Naive thymus-derived CD8-positive, alpha-beta T cell (primary cell): ENCODE measurements at regions not wholly inside any gene's neighbourhood (a gene's known extent, or its start where the extent isn't known, plus 50 kb on each side); places are given as distances from the start of the nearest gene placed in this dataset.

Experiments
- ATAC-seq, 2 donors: fragments of 150-1000 bp; cut with Tn5 transposase in 1 of 2; sonication (Bioruptor Pico), chemical (Tn5 transposase) in 1 of 2; 1 replicate in 1 of 2; 2 replicates in 1 of 2; pipeline ENCODE4 v1.10.0; 2021; ENCODE audit warnings: mild to moderate bottlenecking in 2 of 2, moderate library complexity in 2 of 2
- POLR2A ChIA-PET: fragments of 350-600 bp; sonication (Branson Sonifier 250); formaldehyde crosslinking; loops from one replicate; lab custom pipeline; 2021; ENCODE audit warnings: antibody characterized with exemption; lab: Charles Lee
- DNase-seq, 10 donors: peaks; one replicate each; pipeline versions ENCODE4 v3.0.0 to v3.0.0-alpha.2; 2020 to 2022
- H3K27ac Mint-ChIP-seq, 10 donors: one replicate each; pipeline ENCODE4 v1.8.0; 2020 to 2022; ENCODE audit warnings: mild to moderate bottlenecking in 10 of 10, mixed read lengths in 10 of 10, moderate library complexity in 4 of 10, inconsistent platforms in 1 of 10
- H3K27me3 Mint-ChIP-seq, 5 donors: one replicate each; pipeline ENCODE4 v1.8.0; 2021 to 2022; ENCODE audit warnings: mixed read lengths in 5 of 5
- H3K36me3 Mint-ChIP-seq, 3 donors: one replicate each; pipeline ENCODE4 v1.8.0; 2020 to 2022; ENCODE audit warnings: mixed read lengths in 3 of 3, mild to moderate bottlenecking in 2 of 3, inconsistent platforms in 1 of 3
- H3K4me1 Mint-ChIP-seq, 4 donors: one replicate each; pipeline ENCODE4 v1.8.0; 2021 to 2022; ENCODE audit warnings: mixed read lengths in 4 of 4
- H3K4me3 Mint-ChIP-seq, 10 donors: one replicate each; pipeline ENCODE4 v1.8.0; 2020 to 2022; ENCODE audit warnings: mild to moderate bottlenecking in 10 of 10, mixed read lengths in 10 of 10, moderate library complexity in 6 of 10, inconsistent platforms in 1 of 10
- H3K9me3 Mint-ChIP-seq, 9 donors: one replicate each; pipeline ENCODE4 v1.8.0; 2020 to 2022; ENCODE audit warnings: mixed read lengths in 9 of 9, mild to moderate bottlenecking in 3 of 9, inconsistent platforms in 1 of 9, moderate library complexity in 1 of 9

GRCh38 chr1:228975238-228975907 is 240.1 kb downstream of the RHOU start:
- no peak for DNase-seq
- peaks cover 0 to 6% (median 0%) of the 10 kb centered on the region in 4 donors for H3K4me1 Mint-ChIP-seq
- no peaks in the 10 kb centered on the region for H3K9me3 Mint-ChIP-seq
- no peaks in the 10 kb centered on the region for H3K36me3 Mint-ChIP-seq
- H3K27ac Mint-ChIP-seq = no peak overlapping the region
- POLR2A ChIA-PET = no interaction called here
- H3K27me3 Mint-ChIP-seq = peaks cover 0 to 5% (median 0%) of the 10 kb centered on the region in 5 donors
- no peak overlapping the region for H3K4me3 Mint-ChIP-seq
- no peak for ATAC-seq

DNA sequence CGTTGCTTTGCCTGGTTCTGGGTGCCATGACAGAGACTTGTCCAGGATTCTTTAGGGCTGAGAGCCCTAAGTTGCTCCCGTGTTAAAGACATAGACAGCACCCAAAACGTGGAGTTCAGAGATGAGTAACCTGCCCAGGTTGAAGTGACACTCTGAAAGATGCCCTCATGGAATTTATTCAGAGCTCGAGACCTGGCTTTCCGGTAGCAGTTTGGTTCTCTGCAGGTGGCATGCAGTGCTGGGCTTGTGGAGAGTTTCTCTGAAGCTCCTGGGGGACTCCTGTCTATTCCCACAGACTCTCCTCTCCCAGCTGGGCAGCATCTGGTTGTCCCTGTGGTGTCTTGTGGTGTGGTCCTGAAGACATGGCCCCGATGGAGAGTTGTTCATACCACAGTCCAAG is 241.0 kb downstream of the RHOU start:
- Mint-ChIP-seq H3K4me1 (peaks cover 0 to 6% (median 0%) of the 10 kb centered on the region in 4 donors), H3K4me3 (no peak overlapping the region), H3K36me3 (no peaks in the 10 kb centered on the region), H3K27me3 (peaks cover 0 to 5% (median 0%) of the 10 kb centered on the region in 5 donors), H3K27ac (no peak overlapping the region), H3K9me3 (no peaks in the 10 kb centered on the region)
- ATAC-seq (no peak), DNase-seq (no peak)
- POLR2A ChIA-PET = no interaction called here

DNA sequence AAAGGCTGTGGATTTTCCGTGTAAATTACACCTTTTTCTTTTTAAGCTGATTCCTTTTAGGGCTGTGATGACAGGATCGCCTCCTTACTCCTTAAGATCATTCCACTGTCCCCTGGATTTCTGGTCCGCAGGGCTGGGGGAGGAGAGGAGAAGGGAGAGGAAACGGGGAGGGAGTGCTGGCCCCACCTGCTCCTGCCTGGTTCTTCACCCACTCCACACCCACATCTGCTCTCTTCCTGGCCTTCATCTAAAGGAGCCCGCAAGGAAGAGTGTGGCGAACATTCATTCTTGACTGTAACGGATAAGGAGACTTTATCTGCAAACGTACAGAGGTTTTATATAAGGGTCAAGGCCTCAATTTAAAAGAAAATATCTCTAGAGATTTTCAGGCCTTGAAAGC is 242.0 kb downstream of the RHOU start:
- Mint-ChIP-seq H3K4me1 (peaks cover 0 to 6% (median 0%) of the 10 kb centered on the region in 4 donors), H3K36me3 (no peaks in the 10 kb centered on the region), H3K27ac (peak overlapping the region in 1 of 10 donors; percentile 70), H3K9me3 (no peaks in the 10 kb centered on the region), H3K27me3 (peaks cover 0 to 5% (median 0%) of the 10 kb centered on the region in 5 donors), H3K4me3 (no peak overlapping the region)
- ATAC-seq (no peak), DNase-seq (no peak)
- POLR2A ChIA-PET = no interaction called here

- no peak overlapping the region for H3K27ac Mint-ChIP-seq
- DNase-seq = no peak
- no peak for ATAC-seq
These were observed 242.5 kb downstream of the RHOU start for GRCh38 chr1:228977741-228978140.

DNA sequence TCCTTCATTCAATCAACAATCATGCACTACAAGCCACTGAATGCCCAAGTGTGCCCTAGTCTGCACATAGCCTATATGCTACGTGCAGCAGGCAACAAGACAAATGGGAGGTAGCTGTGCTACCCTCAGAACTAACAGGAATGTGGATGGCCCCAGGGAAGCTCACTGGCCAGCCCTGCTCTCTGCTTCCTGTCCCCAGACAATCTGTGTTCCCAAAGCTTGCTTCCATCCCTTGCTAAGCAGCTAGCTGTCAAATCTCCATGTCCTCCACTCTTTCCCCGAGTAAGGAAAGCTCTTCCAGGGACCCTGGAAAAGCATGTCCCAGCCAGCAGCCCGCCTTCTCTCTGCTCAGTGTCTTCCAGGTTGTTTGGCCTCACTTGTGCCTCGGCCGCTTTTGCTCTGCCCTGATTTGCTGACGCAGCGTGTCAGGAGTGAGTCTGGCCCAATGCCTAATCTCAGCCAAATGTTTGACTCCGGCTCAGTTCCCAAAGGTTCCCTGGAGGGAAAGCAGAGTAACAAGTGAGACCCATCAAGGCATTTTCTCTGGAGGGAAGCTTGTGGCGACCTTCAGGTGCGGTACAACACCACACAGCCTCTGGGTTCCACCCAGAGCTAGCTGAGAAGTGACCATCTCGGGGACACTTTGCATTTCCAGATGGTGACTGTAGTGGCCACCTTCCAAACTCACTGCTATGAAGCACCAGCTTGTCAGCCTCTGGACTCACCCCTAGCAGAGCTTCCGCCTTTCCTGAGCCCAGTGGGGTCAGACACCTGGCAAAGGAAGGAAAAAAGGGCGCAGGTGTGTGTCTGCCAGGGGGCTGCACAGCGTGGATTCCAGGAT is 243.4 kb downstream of the RHOU start:
- H3K4me3 Mint-ChIP-seq = no peak overlapping the region
- H3K9me3 Mint-ChIP-seq = no peaks in the 10 kb centered on the region
- peaks cover 0 to 5% (median 0%) of the 10 kb centered on the region in 5 donors for H3K27me3 Mint-ChIP-seq
- H3K36me3 Mint-ChIP-seq = no peaks in the 10 kb centered on the region
- H3K4me1 Mint-ChIP-seq = no peaks in the 10 kb centered on the region
- ATAC-seq (no peak), DNase-seq (no peak)
- POLR2A ChIA-PET = no interaction called here
- no peak overlapping the region for H3K27ac Mint-ChIP-seq

More at GRCh38 chr1:228977741-228978140, 242.5 kb downstream of the RHOU start:
- Mint-ChIP-seq H3K4me3 (no peak overlapping the region), H3K4me1 (peaks cover 0 to 2% (median 0%) of the 10 kb centered on the region in 4 donors), H3K9me3 (no peaks in the 10 kb centered on the region), H3K27me3 (peaks cover 0 to 5% (median 0%) of the 10 kb centered on the region in 5 donors), H3K36me3 (no peaks in the 10 kb centered on the region)
- POLR2A ChIA-PET = no interaction called here

GRCh38 chr1:228979325-228979699 is 244.0 kb downstream of the RHOU start:
- POLR2A ChIA-PET = no interaction called here
- no peak for DNase-seq
- no peak for ATAC-seq

DNA sequence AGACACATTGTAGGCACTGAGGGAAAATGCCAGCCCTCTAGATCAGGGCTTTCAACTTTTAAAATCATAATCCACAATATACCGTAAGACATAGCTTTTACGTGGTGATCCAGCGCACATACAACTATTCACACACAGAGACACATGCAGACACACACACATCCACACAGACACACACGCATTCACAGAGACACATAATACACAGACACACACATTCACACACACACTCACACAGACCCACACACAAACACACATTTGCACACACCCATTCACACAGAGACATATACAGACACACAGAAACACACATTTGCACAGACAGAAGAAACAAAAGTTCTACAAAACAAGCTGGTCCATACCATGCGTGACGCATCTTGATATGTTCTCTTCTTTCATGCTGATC is 244.5 kb downstream of the RHOU start:
- POLR2A ChIA-PET = no interaction called here
- Mint-ChIP-seq H3K27ac (peak overlapping the region in 1 of 10 donors; percentile 15), H3K27me3 (peaks cover 0 to 5% (median 0%) of the 10 kb centered on the region in 5 donors), H3K4me1 (no peaks in the 10 kb centered on the region), H3K4me3 (no peak overlapping the region), H3K36me3 (no peaks in the 10 kb centered on the region), H3K9me3 (no peaks in the 10 kb centered on the region)
- ATAC-seq (no peak), DNase-seq (no peak)

More at GRCh38 chr1:228979325-228979699, 244.0 kb downstream of the RHOU start:
- no peaks in the 10 kb centered on the region for H3K36me3 Mint-ChIP-seq
- no peaks in the 10 kb centered on the region for H3K4me1 Mint-ChIP-seq
- H3K9me3 Mint-ChIP-seq = no peaks in the 10 kb centered on the region
- no peak overlapping the region for H3K4me3 Mint-ChIP-seq
- H3K27me3 Mint-ChIP-seq = peaks cover 0 to 5% (median 0%) of the 10 kb centered on the region in 5 donors
- no peak overlapping the region for H3K27ac Mint-ChIP-seq

- no peaks in the 10 kb centered on the region for H3K36me3 Mint-ChIP-seq
- H3K27me3 Mint-ChIP-seq = peaks cover 0 to 3% (median 1%) of the 10 kb centered on the region in 5 donors
- H3K4me1 Mint-ChIP-seq = peaks cover 0 to 2% (median 0%) of the 10 kb centered on the region in 4 donors
- H3K9me3 Mint-ChIP-seq = no peaks in the 10 kb centered on the region
- peak overlapping the region in 1 of 10 donors; percentile 23 for H3K27ac Mint-ChIP-seq
- POLR2A ChIA-PET = no interaction called here
- H3K4me3 Mint-ChIP-seq = no peak overlapping the region
- DNase-seq (no peak), ATAC-seq (no peak)
These were observed 245.1 kb downstream of the RHOU start for GRCh38 chr1:228980232-228980937.

DNA sequence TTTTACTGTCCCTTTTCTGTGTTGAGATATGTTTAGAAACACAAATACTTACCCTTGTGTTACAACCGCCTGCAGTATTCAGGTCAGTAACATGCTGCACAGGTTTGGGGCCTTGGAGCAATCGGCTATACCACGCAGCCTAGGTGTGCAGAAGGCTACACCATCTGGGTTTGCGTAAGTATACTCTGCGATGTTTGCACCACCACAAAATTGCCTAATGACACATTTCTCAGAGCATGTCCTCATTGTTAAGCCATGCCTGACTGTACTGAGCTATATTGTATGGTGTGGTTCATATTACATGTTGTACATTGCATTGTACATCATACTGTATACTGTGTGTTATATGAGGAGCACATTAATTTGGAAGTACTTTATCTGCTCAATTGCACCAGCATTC is 247.4 kb downstream of the RHOU start:
- no peaks in the 10 kb centered on the region for H3K9me3 Mint-ChIP-seq
- H3K36me3 Mint-ChIP-seq = no peaks in the 10 kb centered on the region
- H3K27me3 Mint-ChIP-seq = peaks cover 0 to 2% (median 1%) of the 10 kb centered on the region in 5 donors
- peaks cover 0 to 9% (median 1%) of the 10 kb centered on the region in 4 donors for H3K4me1 Mint-ChIP-seq
- H3K4me3 Mint-ChIP-seq = no peak overlapping the region
- DNase-seq = no peak
- POLR2A ChIA-PET = no interaction called here
- no peak for ATAC-seq
- peak overlapping the region in 1 of 10 donors; percentile 4 for H3K27ac Mint-ChIP-seq

GRCh38 chr1:228983231-228983660 is 248.0 kb downstream of the RHOU start:
- DNase-seq (peak in 1 of 10 donors; percentile 0), ATAC-seq (no peak)
- Mint-ChIP-seq H3K27ac (no peak overlapping the region), H3K36me3 (no peaks in the 10 kb centered on the region), H3K4me1 (peaks cover 0 to 9% (median 1%) of the 10 kb centered on the region in 4 donors), H3K9me3 (no peaks in the 10 kb centered on the region), H3K4me3 (no peak overlapping the region), H3K27me3 (peaks cover 0 to 1% (median 0%) of the 10 kb centered on the region in 5 donors)
- POLR2A ChIA-PET = no interaction called here

GRCh38 chr1:228983661-228984060 is 248.4 kb downstream of the RHOU start:
- Mint-ChIP-seq H3K9me3 (no peaks in the 10 kb centered on the region), H3K27me3 (peaks cover 0 to 1% (median 0%) of the 10 kb centered on the region in 5 donors), H3K4me1 (peaks cover 0 to 9% (median 1%) of the 10 kb centered on the region in 4 donors), H3K27ac (no peak overlapping the region), H3K4me3 (no peak overlapping the region), H3K36me3 (no peaks in the 10 kb centered on the region)
- DNase-seq (no peak), ATAC-seq (no peak)
- POLR2A ChIA-PET = no interaction called here

GRCh38 chr1:228984107-228984506 is 248.8 kb downstream of the RHOU start:
- ATAC-seq (no peak), DNase-seq (no peak)
- Mint-ChIP-seq H3K4me1 (peaks cover 0 to 13% (median 4%) of the 10 kb centered on the region in 4 donors), H3K4me3 (no peak overlapping the region), H3K27ac (no peak overlapping the region), H3K9me3 (no peaks in the 10 kb centered on the region), H3K27me3 (peaks cover 0 to 1% (median 0%) of the 10 kb centered on the region in 5 donors), H3K36me3 (no peaks in the 10 kb centered on the region)
- POLR2A ChIA-PET = no interaction called here
